Urinary bladder (tissue), 3 donors: ENCODE measurements at regions not wholly inside any gene's neighbourhood (a gene's known extent, or its start where the extent isn't known, plus 50 kb on each side); places are given as distances from the start of the nearest gene placed in this dataset.
"Not testable (repeated sequence)": the region's sequence is repeated elsewhere in the genome, so short reads cannot be mapped to it uniquely, and the experiment has no call there.

ENCODE experiments used
- DNase-seq: peaks from one replicate; pipeline ENCODE4 v3.0.0-alpha.2; 2015; ENCODE audit errors: extremely low spot score
- H3K27ac ChIP-seq: one replicate; pipeline ENCODE4 v1.5.1; 2013; ENCODE audit warnings: low read depth, mild to moderate bottlenecking, moderate library complexity
- H3K36me3 ChIP-seq: one replicate; pipeline ENCODE4 v1.6.1; 2013; ENCODE audit warnings: mild to moderate bottlenecking, moderate library complexity; ENCODE audit not compliant: insufficient read depth
- H3K4me1 ChIP-seq: one replicate; pipeline ENCODE4 v1.6.1; 2013; ENCODE audit warnings: mild to moderate bottlenecking, moderate library complexity; ENCODE audit not compliant: insufficient read depth
- H3K4me3 ChIP-seq: one replicate; pipeline ENCODE4 v1.5.1; 2013; ENCODE audit warnings: low read depth, low read length
- WGBS: extraction: QIAGEN DNeasy Blood & Tissue Kit; methylation state at CpG from one replicate; pipeline ENCODE4 v1.1.7; 2013; 5-methylcytosine and 5-hydroxymethylcytosine counted together
- donor health status: healthy with polysubstance abuse.
- donor health status: healthy.

GRCh38 chr12:116368196-116369194 lies 91.0 kb upstream of the MED13L start:
- no peaks in the 10 kb centered on the region for H3K36me3 ChIP-seq
- WGBS = 81% methylated on average over 16 of the region's 16 CpGs

DNA sequence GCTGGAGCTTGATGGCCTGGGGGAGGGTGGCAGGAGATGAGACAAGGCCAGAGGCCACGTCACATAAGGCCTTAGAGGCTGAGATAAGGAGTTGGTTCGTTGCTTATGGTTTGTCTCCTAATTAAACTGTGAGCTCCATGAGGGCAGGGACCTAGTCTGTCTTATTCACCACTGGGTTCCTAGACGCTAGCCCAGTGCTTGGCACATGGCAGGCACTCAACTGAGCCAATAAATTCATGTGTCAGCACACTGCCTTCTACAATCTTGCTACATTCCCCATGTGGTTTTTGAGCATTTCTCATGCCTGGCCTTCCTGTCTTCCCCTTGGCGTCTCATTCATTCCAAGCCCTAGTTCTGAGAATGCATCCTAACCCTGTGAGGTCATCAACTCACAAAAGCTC lies 92.5 kb upstream of the MED13L start:
- DNase-seq = no peak

More at GRCh38 chr12:116368196-116369194, 91.0 kb upstream of the MED13L start:
- Histone ChIP-seq H3K27ac (no peak overlapping the region), H3K4me1 (no peaks in the 10 kb centered on the region), H3K4me3 (no peak overlapping the region)
- no peak for DNase-seq

GRCh38 chr12:116370886-116371580 lies 93.5 kb upstream of the MED13L start:
- Histone ChIP-seq H3K4me3 (no peak overlapping the region), H3K27ac (no peak overlapping the region), H3K36me3 (no peaks in the 10 kb centered on the region), H3K4me1 (no peaks in the 10 kb centered on the region)
- 80% methylated on average over 21 of the region's 21 CpGs for WGBS
- no peak for DNase-seq

More for the DNA sequence above, 92.5 kb upstream of the MED13L start:
- Histone ChIP-seq H3K36me3 (no peaks in the 10 kb centered on the region), H3K4me1 (no peaks in the 10 kb centered on the region), H3K27ac (no peak overlapping the region), H3K4me3 (no peak overlapping the region)
- WGBS = 77% methylated on average over 4 of the region's 4 CpGs

DNA sequence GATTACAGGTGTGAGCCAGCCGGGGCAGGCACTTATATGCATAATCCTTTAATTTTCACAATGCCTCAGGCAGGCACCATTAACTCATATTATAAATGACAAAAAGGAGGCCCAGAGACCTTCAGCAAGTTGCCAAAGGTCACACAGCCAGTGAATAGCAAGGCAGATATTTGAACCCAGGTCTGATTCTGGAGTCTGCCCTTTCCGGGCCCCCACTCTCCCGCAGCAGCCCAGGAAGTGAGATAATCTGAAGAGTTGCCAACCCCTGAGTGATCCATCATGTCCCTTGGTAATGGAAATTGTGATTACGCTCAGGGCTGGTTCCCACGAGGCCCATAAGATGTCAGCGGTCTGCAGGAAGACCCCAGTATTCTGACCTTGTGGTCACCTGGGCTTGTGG lies 95.3 kb upstream of the MED13L start:
- 76% methylated on average over 6 of the region's 6 CpGs for WGBS
- DNase-seq = no peak
- Histone ChIP-seq H3K27ac (no peak overlapping the region), H3K4me3 (no peak overlapping the region), H3K4me1 (no peaks in the 10 kb centered on the region), H3K36me3 (no peaks in the 10 kb centered on the region)

- Histone ChIP-seq H3K4me3 (no peak overlapping the region), H3K27ac (no peak overlapping the region)
- 83% methylated on average over 12 of the region's 12 CpGs for WGBS
Measured at GRCh38 chr12:116373572-116374206, 96.2 kb upstream of the MED13L start.

GRCh38 chr12:116374207-116374606 lies 96.7 kb upstream of the MED13L start:
- Histone ChIP-seq H3K36me3 (no peaks in the 10 kb centered on the region), H3K4me3 (no peak overlapping the region), H3K27ac (no peak overlapping the region), H3K4me1 (no peaks in the 10 kb centered on the region)
- no peak for DNase-seq
- 77% methylated on average over 3 of the region's 3 CpGs for WGBS

More at GRCh38 chr12:116373572-116374206, 96.2 kb upstream of the MED13L start:
- no peaks in the 10 kb centered on the region for H3K4me1 ChIP-seq
- H3K36me3 ChIP-seq = no peaks in the 10 kb centered on the region
- DNase-seq = no peak

GRCh38 chr12:116375278-116375842 lies 97.9 kb upstream of the MED13L start:
- Histone ChIP-seq H3K4me1 (no peaks in the 10 kb centered on the region), H3K27ac (no peak overlapping the region), H3K4me3 (no peak overlapping the region), H3K36me3 (no peaks in the 10 kb centered on the region)
- DNase-seq = no peak
- 97% methylated on average over 9 of the region's 9 CpGs for whole genome bisulfite sequencing

DNA sequence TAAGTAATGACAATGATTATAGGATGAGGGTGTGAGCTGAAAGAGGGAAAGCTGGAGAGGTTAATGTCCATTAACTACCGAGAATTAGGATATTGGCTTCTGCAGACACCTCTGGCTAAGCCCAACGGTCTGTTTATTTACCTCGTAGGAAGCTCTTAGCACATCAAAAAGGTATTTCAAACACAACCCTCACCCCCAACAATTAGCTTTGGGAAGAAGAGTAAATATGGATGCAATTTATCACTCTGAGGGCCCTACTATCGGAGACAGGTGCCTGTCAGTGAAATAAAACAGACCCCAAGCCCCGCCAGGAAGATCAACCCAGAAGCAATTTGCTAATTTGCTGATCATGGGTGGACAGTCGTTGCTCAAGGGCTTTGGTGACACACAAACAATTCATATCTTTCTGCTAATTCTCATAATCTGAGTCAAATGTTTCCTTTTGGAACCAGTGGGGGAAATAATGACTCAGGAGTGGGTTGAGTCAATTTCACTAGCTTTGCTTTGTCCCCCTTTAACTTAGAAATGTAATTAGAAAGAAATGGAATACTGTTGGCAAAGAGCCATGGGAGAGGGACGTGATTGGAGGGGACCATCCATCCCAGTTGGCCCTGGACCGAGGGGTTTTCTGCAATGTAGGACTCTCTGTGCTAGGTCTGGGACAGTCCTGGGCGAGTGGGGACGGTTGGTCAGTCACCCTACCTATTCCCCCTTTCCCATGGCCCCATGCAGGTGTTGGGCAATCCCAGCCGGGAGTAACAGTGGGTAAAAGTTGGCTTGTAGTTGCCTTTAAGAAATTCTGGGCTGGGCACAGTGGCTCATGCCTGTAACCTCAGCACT lies 99.1 kb upstream of the MED13L start:
- no peak for DNase-seq
- no peak overlapping the region for H3K27ac ChIP-seq
- H3K4me1 ChIP-seq = no peaks in the 10 kb centered on the region
- no peak overlapping the region for H3K4me3 ChIP-seq
- no peaks in the 10 kb centered on the region for H3K36me3 ChIP-seq
- WGBS = 66% methylated on average over 11 of the region's 11 CpGs

- not testable (repeated sequence) for DNase-seq, H3K27ac ChIP-seq, H3K4me1 ChIP-seq, H3K36me3 ChIP-seq, H3K4me3 ChIP-seq
- WGBS = 87% methylated on average over 6 of the region's 6 CpGs
Measured at GRCh38 chr12:116377194-116377571, 99.7 kb upstream of the MED13L start.

GRCh38 chr12:116378002-116378401 lies 100.5 kb upstream of the MED13L start:
- Histone ChIP-seq H3K4me3 (no peak overlapping the region), H3K4me1 (no peaks in the 10 kb centered on the region), H3K36me3 (no peaks in the 10 kb centered on the region), H3K27ac (no peak overlapping the region)
- DNase-seq = no peak
- WGBS = 74% methylated on average over 11 of the region's 11 CpGs

DNA sequence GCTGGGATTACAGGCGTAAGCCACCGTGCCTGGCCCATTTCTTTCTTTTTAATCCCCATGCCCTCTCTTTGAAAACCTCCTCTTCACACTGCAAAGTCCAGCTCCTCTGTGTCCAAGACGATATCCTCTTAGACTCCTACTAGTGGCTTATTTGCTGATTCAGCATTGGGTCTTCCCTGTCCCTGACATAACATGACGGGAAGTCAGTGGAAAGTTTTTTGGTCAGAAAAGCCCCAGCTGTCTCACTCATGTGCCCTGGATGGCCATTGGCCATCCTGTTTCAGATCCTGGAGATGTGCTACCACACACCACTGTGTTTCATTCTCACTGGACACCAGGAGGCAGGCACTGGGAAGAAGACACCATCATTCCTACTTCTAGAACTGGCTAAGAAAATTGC lies 102.6 kb upstream of the MED13L start:
- no peak for DNase-seq
- Histone ChIP-seq H3K36me3 (no peaks in the 10 kb centered on the region), H3K4me3 (no peak overlapping the region), H3K4me1 (no peaks in the 10 kb centered on the region), H3K27ac (no peak overlapping the region)
- 95% methylated on average over 4 of the region's 4 CpGs for WGBS

DNA sequence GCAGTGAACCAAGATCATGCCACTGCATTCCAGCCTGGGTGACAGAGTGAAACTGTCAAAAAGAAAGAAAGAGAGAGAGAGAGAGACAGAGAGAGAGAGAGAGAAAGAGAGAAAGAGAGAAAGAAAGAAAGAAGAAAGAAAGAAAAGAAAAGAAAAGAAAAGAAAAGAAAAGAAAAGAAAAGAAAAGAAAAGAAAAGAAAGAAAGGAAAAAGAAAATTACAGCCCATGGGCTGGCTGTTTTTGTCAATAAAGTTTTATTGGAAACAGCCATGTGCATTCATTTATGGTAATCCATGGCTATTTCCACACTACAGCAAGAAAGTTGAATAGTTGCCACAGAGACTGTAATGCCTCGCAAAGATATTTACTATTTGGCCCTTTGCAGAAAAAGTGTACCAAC lies 103.2 kb upstream of the MED13L start:
- WGBS = 91% methylated on average over 1 of the region's 1 CpG
- H3K27ac ChIP-seq, H3K4me3 ChIP-seq: not testable (repeated sequence)

More for the DNA sequence above, 103.2 kb upstream of the MED13L start:
- DNase-seq, H3K4me1 ChIP-seq, H3K36me3 ChIP-seq: not testable (repeated sequence)
